Body of pancreas (tissue), 4 donors: ENCODE measurements at regions not wholly inside any gene's neighbourhood (a gene's known extent, or its start where the extent isn't known, plus 50 kb on each side); places are given as distances from the start of the nearest gene placed in this dataset.

ENCODE experiments used
- CTCF ChIP-seq, 7 experiments: fragments of 450-650 bp in 4 of 7; fragments of 200-600 bp in 3 of 7; sonication (generic) in 3 of 7; IDR thresholded peaks; one replicate each; pipeline ENCODE4 v1.5.1; 2016 to 2019; ENCODE audit warnings: antibody characterized with exemption in 7 of 7
- POLR2A ChIP-seq, 3 donors: fragments of 450-650 bp; IDR thresholded peaks; one replicate each; pipeline ENCODE4 v1.6.1; 2016; ENCODE audit warnings: antibody characterized with exemption in 3 of 3, mild to moderate bottlenecking in 2 of 3

GRCh38 chr3:168338161-168338560, 242.4 kb upstream of the GOLIM4 start:
- TF ChIP-seq CTCF (IDR thresholded peaks at IDR 0.05) = no peak
- no peak for TF ChIP-seq POLR2A (IDR thresholded peaks at IDR 0.05)
